Adrenal gland (tissue), 9 donors: ENCODE measurements at regions not wholly inside any gene's neighbourhood (a gene's known extent, or its start where the extent isn't known, plus 50 kb on each side); places are given as distances from the start of the nearest gene placed in this dataset.

ENCODE experiments used
- DNase-seq, 7 donors: peaks; one replicate each; pipeline ENCODE4 v3.0.0-alpha.2; 2019 to 2020
- H3K27ac ChIP-seq, 5 donors: fragments of 200-600 bp; sonication (generic) in 4 of 5; 1 replicate in 3 of 5; 2 replicates in 2 of 5; pipeline versions ENCODE4 v1.5.1 to v1.8.0; 2016 to 2020; ENCODE audit warnings: mild to moderate bottlenecking in 1 of 5
- H3K27me3 ChIP-seq: fragments of 200-600 bp; 2 replicates; pipeline ENCODE4 v1.8.0; 2021
- H3K36me3 ChIP-seq, 2 donors: fragments of 200-600 bp; replicated peaks in 1 of 2; 1 replicate in 1 of 2; 2 replicates in 1 of 2; pipeline versions ENCODE4 v1.5.1 to v1.8.0; 2018 to 2022
- H3K4me1 ChIP-seq, 2 donors: fragments of 200-600 bp; replicated peaks in 1 of 2; 1 replicate in 1 of 2; 2 replicates in 1 of 2; pipeline versions ENCODE4 v1.5.1 to v1.8.0; 2018 to 2021
- H3K4me3 ChIP-seq, 4 donors: fragments of 200-600 bp; sonication (generic) in 3 of 4; one replicate each; pipeline ENCODE4 v1.5.1; 2016 to 2018
- H3K9me3 ChIP-seq, 3 donors: fragments of 200-600 bp; sonication (generic) in 1 of 3; replicated peaks in 1 of 3; 1 replicate in 2 of 3; 2 replicates in 1 of 3; pipeline versions ENCODE4 v1.5.1 to v1.8.0; 2016 to 2021
- POLR2A ChIP-seq, 2 donors: fragments of 450-650 bp; IDR thresholded peaks; one replicate each; pipeline ENCODE4 v1.6.1; 2017; ENCODE audit warnings: antibody characterized with exemption in 2 of 2, mild to moderate bottlenecking in 2 of 2, moderate library complexity in 1 of 2
- WGBS, 4 donors: extraction: QIAGEN DNeasy Blood & Tissue Kit in 2 of 4; methylation state at CpG; one replicate each; pipeline versions ENCODE4 v1.1.5 to v1.1.7; 2013 to 2017; 5-methylcytosine and 5-hydroxymethylcytosine counted together
- intact Hi-C, 2 donors: fragments of 100-400 bp; cut with DNase I; formaldehyde crosslinking; loops; one replicate each; pipeline versions ENCODE4 v1.14.1 to v1.15.0; 2022 to 2023
- TF ChIP-seq, protein P1 (sequence below), 6 experiments: fragments of 450-650 bp in 4 of 6; fragments of 200-600 bp in 2 of 6; sonication (generic) in 1 of 6; IDR thresholded peaks; 1 replicate in 5 of 6; 2 replicates in 1 of 6; pipeline versions ENCODE4 v1.5.1 to v1.8.0; 2016 to 2021; ENCODE audit warnings: antibody characterized with exemption in 6 of 6, mild to moderate bottlenecking in 2 of 6, moderate library complexity in 1 of 6
- donor health status: healthy with polysubstance abuse.
- donor health status: Bipolar disorder and iron deficiency.
- donor health status: DM: yes; HTN: yes; CAD: no.
- donor health status: DM: no; HTN: no; CAD: no.
- donor health status: DM: no; HTN: no; CAD: no.

DNA sequence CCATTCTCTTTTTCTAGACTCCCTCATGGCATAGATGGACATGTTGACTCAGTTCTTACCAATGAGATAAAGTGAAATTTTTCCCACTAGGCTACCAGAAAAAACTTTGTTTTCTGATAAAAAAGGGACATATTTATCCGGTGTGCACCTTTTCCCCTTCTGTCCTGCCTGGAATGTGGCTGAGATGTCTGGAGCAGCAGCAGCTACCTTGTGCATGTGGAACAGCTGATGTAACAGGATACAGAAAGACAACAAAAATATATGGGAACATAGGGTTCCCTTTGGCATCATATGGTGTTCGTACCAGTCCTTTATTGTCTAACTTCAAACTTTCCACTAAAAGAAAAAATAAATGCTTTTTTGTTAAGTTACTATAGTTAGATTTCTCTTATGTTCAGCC is 460.2 kb upstream of the HS6ST1 start:
- Histone ChIP-seq H3K9me3 (no peaks in the 10 kb centered on the region), H3K27me3 (no peaks in the 10 kb centered on the region), H3K4me3 (no peak overlapping the region), H3K36me3 (no peaks in the 10 kb centered on the region), H3K27ac (no peak overlapping the region), H3K4me1 (no peaks in the 10 kb centered on the region)
- WGBS, 4 donors = 77 to 88% (median 85%) methylated on average over 2 of the region's 2 CpGs
- intact Hi-C loops = no loop called here
- TF ChIP-seq, protein P1, sequence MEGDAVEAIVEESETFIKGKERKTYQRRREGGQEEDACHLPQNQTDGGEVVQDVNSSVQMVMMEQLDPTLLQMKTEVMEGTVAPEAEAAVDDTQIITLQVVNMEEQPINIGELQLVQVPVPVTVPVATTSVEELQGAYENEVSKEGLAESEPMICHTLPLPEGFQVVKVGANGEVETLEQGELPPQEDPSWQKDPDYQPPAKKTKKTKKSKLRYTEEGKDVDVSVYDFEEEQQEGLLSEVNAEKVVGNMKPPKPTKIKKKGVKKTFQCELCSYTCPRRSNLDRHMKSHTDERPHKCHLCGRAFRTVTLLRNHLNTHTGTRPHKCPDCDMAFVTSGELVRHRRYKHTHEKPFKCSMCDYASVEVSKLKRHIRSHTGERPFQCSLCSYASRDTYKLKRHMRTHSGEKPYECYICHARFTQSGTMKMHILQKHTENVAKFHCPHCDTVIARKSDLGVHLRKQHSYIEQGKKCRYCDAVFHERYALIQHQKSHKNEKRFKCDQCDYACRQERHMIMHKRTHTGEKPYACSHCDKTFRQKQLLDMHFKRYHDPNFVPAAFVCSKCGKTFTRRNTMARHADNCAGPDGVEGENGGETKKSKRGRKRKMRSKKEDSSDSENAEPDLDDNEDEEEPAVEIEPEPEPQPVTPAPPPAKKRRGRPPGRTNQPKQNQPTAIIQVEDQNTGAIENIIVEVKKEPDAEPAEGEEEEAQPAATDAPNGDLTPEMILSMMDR (IDR thresholded peaks at IDR 0.05) = no peak
- TF ChIP-seq POLR2A (IDR thresholded peaks at IDR 0.05) = no peak
- DNase-seq = no peak

DNA sequence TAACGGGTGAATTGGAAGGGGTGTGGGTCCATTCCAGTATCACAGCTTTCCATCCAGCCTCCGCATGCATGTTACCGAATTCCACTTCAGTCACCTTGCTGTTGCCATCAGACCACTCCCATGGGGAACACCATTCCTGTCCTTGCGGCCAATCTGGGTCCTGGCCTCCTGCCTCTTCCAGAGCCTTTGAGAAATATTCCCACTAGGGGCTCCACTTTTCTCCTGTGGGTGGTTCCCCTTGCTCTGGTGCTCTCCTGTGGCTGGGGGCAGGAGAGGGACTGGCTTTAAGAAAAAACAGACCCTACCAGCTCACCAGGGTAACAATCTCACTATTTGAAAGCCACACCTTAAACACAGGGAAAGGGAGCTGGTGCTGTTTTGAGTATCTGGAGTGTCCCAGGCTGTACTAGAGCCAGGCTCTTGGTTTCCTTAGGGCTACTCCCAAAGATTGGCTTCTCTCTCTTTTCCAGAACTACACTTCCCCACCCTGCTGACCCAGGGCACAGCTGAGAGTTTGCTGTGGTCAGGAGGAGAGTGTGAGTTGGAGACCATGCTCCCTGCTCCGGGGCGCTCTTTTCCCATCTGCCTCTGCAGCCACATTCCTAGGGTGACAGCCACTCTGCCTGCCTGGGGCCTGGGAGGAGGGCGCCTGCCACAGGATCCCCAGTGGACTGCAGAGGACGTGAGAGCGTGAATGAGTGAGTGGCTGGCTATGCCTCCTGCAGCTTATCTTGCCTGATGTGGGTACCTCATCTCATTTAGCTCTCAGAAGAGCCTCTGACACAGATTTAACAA is 460.8 kb upstream of the HS6ST1 start:
- TF ChIP-seq POLR2A (IDR thresholded peaks at IDR 0.05) = no peak
- TF ChIP-seq, protein P1 (IDR thresholded peaks at IDR 0.05) = no peak
- Histone ChIP-seq H3K27me3 (no peaks in the 10 kb centered on the region), H3K36me3 (no peaks in the 10 kb centered on the region), H3K27ac (no peak overlapping the region), H3K9me3 (no peaks in the 10 kb centered on the region), H3K4me1 (no peaks in the 10 kb centered on the region), H3K4me3 (no peak overlapping the region)
- intact Hi-C loops = no loop called here
- 94 to 96% (median 94%) methylated on average over 9 of the region's 9 CpGs for WGBS, 4 donors
- DNase-seq = no peak

DNA sequence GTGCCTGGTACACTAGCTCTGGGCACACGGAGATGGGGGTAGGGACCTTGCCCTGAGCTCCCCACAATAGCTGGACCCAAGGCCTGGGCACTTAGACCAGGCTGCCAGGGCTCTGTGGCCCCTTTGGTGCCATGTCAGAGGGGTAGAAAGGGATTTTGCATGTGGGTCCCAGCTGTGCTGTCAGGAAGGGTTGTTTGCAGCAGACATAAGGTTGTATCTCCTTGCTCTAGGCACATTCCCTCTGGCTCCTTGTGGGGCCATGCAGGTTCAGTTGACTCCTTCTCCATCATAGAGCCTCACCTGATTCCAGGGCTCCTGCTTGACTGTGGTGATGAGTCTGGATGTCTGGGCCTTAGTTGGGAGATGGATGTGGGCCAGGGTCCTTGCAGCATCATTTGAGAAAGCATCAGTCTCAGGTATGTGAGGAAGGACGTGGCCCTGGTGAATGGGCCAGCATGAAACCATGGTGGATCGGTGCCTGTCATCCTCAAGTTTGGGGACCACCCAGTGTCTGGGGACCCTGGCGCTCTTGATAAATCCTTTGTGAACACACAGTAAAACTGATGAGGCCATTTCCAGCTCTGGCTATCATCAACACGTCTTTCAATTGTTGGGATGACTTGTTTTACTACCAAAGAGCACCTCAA is 461.9 kb upstream of the HS6ST1 start:
- H3K4me1 ChIP-seq = no peaks in the 10 kb centered on the region
- WGBS, 4 donors = 91 to 95% (median 93%) methylated on average over 5 of the region's 5 CpGs
- TF ChIP-seq, protein P1 (IDR thresholded peaks at IDR 0.05) = no peak
- TF ChIP-seq POLR2A (IDR thresholded peaks at IDR 0.05) = no peak
- H3K27ac ChIP-seq = no peak overlapping the region
- DNase-seq = no peak
- H3K4me3 ChIP-seq = no peak overlapping the region
- H3K36me3 ChIP-seq = no peaks in the 10 kb centered on the region
- H3K9me3 ChIP-seq = no peaks in the 10 kb centered on the region
- intact Hi-C loops = no loop called here
- H3K27me3 ChIP-seq = no peaks in the 10 kb centered on the region

DNA sequence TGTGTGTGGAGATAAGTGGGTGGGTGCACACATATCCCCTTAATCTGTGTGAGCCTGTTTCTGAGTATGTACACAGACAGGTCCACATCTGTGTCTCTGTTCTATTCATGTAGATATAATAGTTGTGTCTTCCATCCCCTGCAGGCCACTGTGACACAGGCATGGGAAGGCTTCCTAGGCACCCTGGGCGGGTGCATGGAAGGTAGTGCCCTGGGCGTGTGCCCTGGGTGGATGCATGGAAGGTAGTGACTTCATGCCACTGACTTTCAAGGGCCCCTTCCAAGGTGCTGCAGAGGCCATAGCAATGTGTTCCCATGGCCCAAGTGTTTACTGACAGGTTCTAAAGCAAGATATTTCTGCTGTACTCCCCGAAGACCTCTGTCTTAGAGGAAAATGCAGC is 462.5 kb upstream of the HS6ST1 start:
- Histone ChIP-seq H3K4me3 (no peak overlapping the region), H3K27ac (no peak overlapping the region), H3K4me1 (no peaks in the 10 kb centered on the region), H3K36me3 (no peaks in the 10 kb centered on the region), H3K9me3 (no peaks in the 10 kb centered on the region), H3K27me3 (no peaks in the 10 kb centered on the region)
- TF ChIP-seq, protein P1 (IDR thresholded peaks at IDR 0.05) = no peak
- no peak for TF ChIP-seq POLR2A (IDR thresholded peaks at IDR 0.05)
- intact Hi-C loops = no loop called here
- WGBS, 4 donors = 68 to 100% (median 70%) methylated on average over 2 to 3 of the region's 3 CpGs
- DNase-seq = no peak
